IMR-90 (cell line): ENCODE measurements at regions not wholly inside any gene's neighbourhood (a gene's known extent, or its start where the extent isn't known, plus 50 kb on each side); places are given as distances from the start of the nearest gene placed in this dataset.

Experiments used
- ATAC-seq: fragments of 200-7000 bp; cut with Tn5 transposase; 2 replicates; pipeline ENCODE4 v1.9.1; 2020; ENCODE audit warnings: low read depth, mild to moderate bottlenecking, moderate library complexity
- BruUV-seq: library from RNA; stranded (reverse); fragments of 400-500 nt; replicated peaks from 2 replicates; lab custom pipeline; 2021; lab: Mats Ljungman, UMichigan
- CTCF ChIA-PET: fragments of 300-600 bp; formaldehyde crosslinking; extraction: SDS; loops from one replicate; lab custom pipeline; 2021; ENCODE audit warnings: antibody characterized with exemption; lab: Yijun Ruan, JAX
- POLR2A ChIA-PET: fragments of 300-600 bp; sonication (Branson Sonifier 250); formaldehyde crosslinking; loops from one replicate; lab custom pipeline; 2022; ENCODE audit warnings: antibody characterized with exemption; ENCODE audit not compliant: unreplicated experiment; lab: Charles Lee
- DNase-seq: peaks from one replicate; pipeline ENCODE4 v3.0.0; 2013
- H2AFZ ChIP-seq: replicated peaks from 2 replicates; pipeline ENCODE3; 2013; ENCODE audit warnings: low read length, mild to moderate bottlenecking; ENCODE audit not compliant: poor library complexity
- H2AK5ac ChIP-seq: 2 replicates; pipeline ENCODE4 v1.6.1; 2013; ENCODE audit warnings: low read depth, low read length, inconsistent platforms
- H2AK9ac ChIP-seq: replicated peaks from 2 replicates; pipeline ENCODE3; 2013; ENCODE audit warnings: mild to moderate bottlenecking, low read depth, low read length, moderate library complexity; ENCODE audit not compliant: poor library complexity
- H2BK120ac ChIP-seq: 2 replicates; pipeline ENCODE4 v1.6.1; 2013; ENCODE audit warnings: low read depth, low read length, inconsistent platforms
- H2BK15ac ChIP-seq: 3 replicates; pipeline ENCODE4 v1.6.1; 2013; ENCODE audit warnings: low read depth, low read length, inconsistent platforms
- H2BK20ac ChIP-seq: 2 replicates; pipeline ENCODE4 v1.6.1; 2013; ENCODE audit warnings: low read depth, mild to moderate bottlenecking, inconsistent platforms, low read length, moderate library complexity
- H2BK5ac ChIP-seq: 2 replicates; pipeline ENCODE4 v1.6.1; 2013; ENCODE audit warnings: mild to moderate bottlenecking, low read depth, low read length, inconsistent platforms; ENCODE audit not compliant: poor library complexity, severe bottlenecking
- H3K14ac ChIP-seq: replicated peaks from 2 replicates; pipeline ENCODE4 v1.6.1; 2013; ENCODE audit warnings: low read depth, low read length, inconsistent platforms
- H3K18ac ChIP-seq: 2 replicates; pipeline ENCODE4 v1.6.1; 2013; ENCODE audit warnings: low read depth, low read length, control low read depth
- H3K23ac ChIP-seq: 2 replicates; pipeline ENCODE4 v1.6.1; 2013; ENCODE audit warnings: low read depth, low read length, inconsistent platforms
- H3K27ac ChIP-seq: 2 replicates; pipeline ENCODE4 v1.5.1; 2013; ENCODE audit warnings: mild to moderate bottlenecking, control low read depth, low read length; ENCODE audit not compliant: insufficient read depth
- H3K27me3 ChIP-seq: 2 replicates; pipeline ENCODE4 v1.6.1; 2013; ENCODE audit warnings: low read length; ENCODE audit not compliant: control insufficient read depth, insufficient read depth
- H3K36me3 ChIP-seq: 2 replicates; pipeline ENCODE4 v1.6.1; 2013; ENCODE audit warnings: low read length, mixed read lengths; ENCODE audit not compliant: control insufficient read depth, insufficient read depth
- H3K4ac ChIP-seq: 2 replicates; pipeline ENCODE4 v1.6.1; 2013; ENCODE audit warnings: low read depth, low read length, inconsistent platforms
- H3K4me1 ChIP-seq: 2 replicates; pipeline ENCODE4 v1.6.1; 2013; ENCODE audit warnings: low read length, mixed read lengths; ENCODE audit not compliant: control insufficient read depth, insufficient read depth
- H3K4me2 ChIP-seq: 2 replicates; pipeline ENCODE4 v1.6.1; 2013; ENCODE audit warnings: low read depth, mild to moderate bottlenecking, control low read depth, low read length, moderate library complexity
- H3K4me3 ChIP-seq: 2 replicates; pipeline ENCODE4 v1.5.1; 2013; ENCODE audit warnings: low read depth, mild to moderate bottlenecking, control low read depth, low read length, moderate library complexity; ENCODE audit not compliant: insufficient read depth
- H3K56ac ChIP-seq: 2 replicates; pipeline ENCODE4 v1.6.1; 2013; ENCODE audit warnings: low read length, inconsistent platforms; ENCODE audit not compliant: insufficient read depth; ENCODE audit errors: extremely low read depth
- H3K79me1 ChIP-seq, 2 experiments: 2 replicates each; pipeline ENCODE4 v1.6.1; 2013; ENCODE audit warnings: low read length in 2 of 2, inconsistent platforms in 1 of 2, low read depth in 1 of 2
- H3K9ac ChIP-seq: 2 replicates; pipeline ENCODE4 v1.6.1; 2013; ENCODE audit warnings: low read depth, low read length, control low read depth
- H3K9me1 ChIP-seq: 2 replicates; pipeline ENCODE4 v1.6.1; 2013; ENCODE audit warnings: low read length, inconsistent platforms; ENCODE audit not compliant: insufficient read depth
- H3K9me3 ChIP-seq: 2 replicates; pipeline ENCODE4 v1.6.1; 2013; ENCODE audit warnings: low read length; ENCODE audit not compliant: control insufficient read depth, insufficient read depth
- H4K20me1 ChIP-seq: 2 replicates; pipeline ENCODE4 v1.6.1; 2013; ENCODE audit warnings: low read length, inconsistent platforms; ENCODE audit not compliant: insufficient read depth
- H4K5ac ChIP-seq: 2 replicates; pipeline ENCODE4 v1.6.1; 2013; ENCODE audit warnings: mild to moderate bottlenecking, low read depth, low read length, control low read depth
- H4K8ac ChIP-seq, 2 experiments: 2 replicates each; pipeline ENCODE4 v1.6.1; 2013; ENCODE audit warnings: low read depth in 2 of 2, low read length in 2 of 2, control low read depth in 1 of 2, inconsistent platforms in 1 of 2
- H4K91ac ChIP-seq: 2 replicates; pipeline ENCODE4 v1.6.1; 2013; ENCODE audit warnings: low read depth, low read length, inconsistent platforms; ENCODE audit not compliant: insufficient read depth
- MXI1 ChIP-seq: IDR thresholded peaks from 2 replicates; pipeline ENCODE4 v1.6.1; 2012; ENCODE audit warnings: low read depth, mild to moderate bottlenecking, low read length, moderate library complexity, borderline replicate concordance
- WGBS, 2 experiments: methylation state at CpG; one replicate each; pipeline versions ENCODE4 v1.1.5 to v1.1.7; 2013; ENCODE audit warnings: missing lambda C conversion rate in 2 of 2; ENCODE audit not compliant: insufficient read length in 1 of 2; ENCODE audit errors: extremely low coverage in 2 of 2; 5-methylcytosine and 5-hydroxymethylcytosine counted together
- dilution Hi-C: fragments of 300-500 bp; cut with HindIII; formaldehyde crosslinking; loops from one replicate; pipeline ENCODE4 v1.14.3; 2018; ENCODE audit warnings: low sequenced_read_pairs; ENCODE audit not compliant: unreplicated experiment
- in situ Hi-C: fragments of 300-500 bp; cut with MboI; formaldehyde crosslinking; loops from 3 replicates; pipeline ENCODE4 v1.14.3; 2019; ENCODE audit warnings: low sequenced_read_pairs, inconsistent platforms, mixed read lengths
- intact Hi-C: fragments of 100-400 bp; cut with micrococcal nuclease; formaldehyde crosslinking; loops from 2 replicates; pipeline ENCODE4 v1.10.0; 2022

- BruUV-seq: no TSS peak
- Histone ChIP-seq H3K9me3 (no peaks in the 10 kb centered on the region), H3K4ac (no peak overlapping the region), H3K4me2 (no peak overlapping the region), H2BK20ac (no peak overlapping the region), H2BK5ac (no peak overlapping the region), H2AK9ac (no peak overlapping the region), H4K91ac (no peak overlapping the region), H3K4me1 (no peaks in the 10 kb centered on the region), H2BK120ac (no peak overlapping the region), H3K36me3 (no peaks in the 10 kb centered on the region), H3K27me3 (no peaks in the 10 kb centered on the region), H3K56ac (no peak overlapping the region), H3K4me3 (no peak overlapping the region), H3K9ac (no peak overlapping the region), H3K79me1 (no peaks in the 10 kb centered on the region), H4K20me1 (no peaks in the 10 kb centered on the region), H2AK5ac (no peak overlapping the region), H3K23ac (no peak overlapping the region), H3K27ac (no peak overlapping the region), H3K14ac (no peak overlapping the region), H4K8ac (no peak overlapping the region), H2AFZ (no peak overlapping the region), H3K9me1 (no peaks in the 10 kb centered on the region), H2BK15ac (no peak overlapping the region), H4K5ac (no peak overlapping the region), H3K18ac (no peak overlapping the region)
- no peak for TF ChIP-seq MXI1
- dilution Hi-C loops (no loop called here), in situ Hi-C loops (no loop called here), intact Hi-C loops (no loop called here)
- ATAC-seq (no peak), DNase-seq (no peak)
- ChIA-PET POLR2A (no interaction called here), CTCF (interaction anchor here (1.5 kb wide), 1 partner anchor 10 kb away, joined by 3 read pairs; no protein-coding TSS in a partner anchor)
- no CpG with 5 or more reads among the region's 3 CpGs for WGBS, 2 experiments
Observed at GRCh38 chr14:85325134-85326017, 204.6 kb upstream of the FLRT2 start.
